HCT116 (cell line): ENCODE measurements at regions not wholly inside any gene's neighbourhood (a gene's known extent, or its start where the extent isn't known, plus 50 kb on each side); places are given as distances from the start of the nearest gene placed in this dataset.

Experiments used
- ATAC-seq: fragments of 200-7000 bp; cut with Tn5 transposase; 2 replicates; pipeline ENCODE4 v1.9.1; 2020; ENCODE audit warnings: mild to moderate bottlenecking, moderate library complexity
- BruUV-seq: library from RNA; stranded (reverse); fragments of 400-500 nt; replicated peaks from 2 replicates; lab custom pipeline; 2021; lab: Mats Ljungman, UMichigan
- CTCF ChIA-PET: fragments of 300-600 bp; sonication (Branson Sonifier 250); formaldehyde crosslinking; loops from one replicate; lab custom pipeline; 2021; ENCODE audit warnings: antibody characterized with exemption; lab: Charles Lee
- POLR2A ChIA-PET: fragments of 300-600, 350-600 bp; sonication (Branson Sonifier 250); formaldehyde crosslinking; loops from one replicate; lab custom pipeline; 2021; ENCODE audit warnings: antibody characterized with exemption; lab: Charles Lee
- RAD21 ChIA-PET, 2 experiments: fragments of 300-600 bp; sonication (Branson Sonifier 250); formaldehyde crosslinking; loops; one replicate each; lab custom pipeline; 2023; ENCODE audit warnings: low total read pairs in 2 of 2; ENCODE audit not compliant: uncharacterized antibody in 2 of 2, unreplicated experiment in 2 of 2, low non-redundant PET in 1 of 2; lab: Charles Lee
- DNase-seq: peaks from one replicate; pipeline ENCODE4 v3.0.0-alpha.2; 2010; ENCODE audit warnings: low read depth, low spot score
- H2AFZ ChIP-seq: fragments of 200-600 bp; shearing (Covaris generic), sonication (generic); 2 replicates; pipeline ENCODE4 v1.6.1; 2017; ENCODE audit warnings: low read depth, mixed run types, mixed read lengths, antibody characterized with exemption, low read length; ENCODE audit not compliant: poor library complexity, severe bottlenecking
- H3K27ac ChIP-seq: 2 replicates; pipeline ENCODE4 v1.5.1; 2012; ENCODE audit warnings: low read depth, low read length
- H3K27me3 ChIP-seq: fragments of 200-600 bp; sonication (generic); 2 replicates; pipeline ENCODE4 v1.6.1; 2016; ENCODE audit warnings: mixed run types, low read length, mixed read lengths; ENCODE audit not compliant: insufficient read depth
- H3K36me3 ChIP-seq, 2 experiments: fragments of 200-500 bp in 1 of 2; fragments of 200-600 bp in 1 of 2; sonication (Bioruptor generic) in 1 of 2; sonication (generic) in 1 of 2; 2 replicates each; pipeline versions ENCODE4 v1.5.1 to v1.6.1; 2014 to 2016; ENCODE audit warnings: low read length in 2 of 2, inconsistent platforms in 1 of 2, mixed read lengths in 1 of 2, mixed run types in 1 of 2; ENCODE audit not compliant: insufficient read depth in 2 of 2, control insufficient read depth in 1 of 2
- H3K4me1 ChIP-seq, 2 experiments: fragments of 200-600 bp in 1 of 2; sonication (generic) in 1 of 2; 2 replicates each; pipeline versions ENCODE4 v1.5.1 to v1.6.1; 2012 to 2017; ENCODE audit warnings: low read length in 2 of 2, inconsistent platforms in 1 of 2, mild to moderate bottlenecking in 1 of 2, mixed read lengths in 1 of 2, mixed run types in 1 of 2, moderate library complexity in 1 of 2; ENCODE audit not compliant: insufficient read depth in 2 of 2, control insufficient read depth in 1 of 2
- H3K4me2 ChIP-seq: fragments of 200-600 bp; sonication (generic); 2 replicates; pipeline ENCODE4 v1.6.1; 2017; ENCODE audit warnings: mixed run types, low read length, mixed read lengths
- H3K4me3 ChIP-seq, 2 experiments: fragments of 200-600 bp in 1 of 2; sonication (generic) in 1 of 2; replicated peaks in 1 of 2; 2 replicates each; pipeline ENCODE4 v1.5.1; 2011 to 2016; ENCODE audit warnings: low read length in 2 of 2, control low read depth in 1 of 2, low read depth in 1 of 2, mild to moderate bottlenecking in 1 of 2, mixed read lengths in 1 of 2, mixed run types in 1 of 2
- H3K79me2 ChIP-seq: fragments of 200-600 bp; sonication (generic); 2 replicates; pipeline ENCODE4 v1.6.1; 2017; ENCODE audit warnings: mild to moderate bottlenecking, mixed run types, low read length, moderate library complexity, mixed read lengths; ENCODE audit not compliant: insufficient read depth
- H3K9ac ChIP-seq: fragments of 200-600 bp; sonication (generic); 2 replicates; pipeline ENCODE4 v1.6.1; 2016; ENCODE audit warnings: low read length, mixed read lengths
- H3K9me2 ChIP-seq: fragments of 200-600 bp; sonication (generic), shearing (Covaris generic); 2 replicates; pipeline ENCODE4 v1.6.1; 2017; ENCODE audit warnings: mixed run types, mild to moderate bottlenecking, moderate library complexity; ENCODE audit not compliant: insufficient read depth
- H3K9me3 ChIP-seq, 2 experiments: fragments of 200-500 bp in 1 of 2; fragments of 200-600 bp in 1 of 2; sonication (Bioruptor generic) in 1 of 2; sonication (generic) in 1 of 2; 2 replicates each; pipeline ENCODE4 v1.6.1; 2014 to 2017; ENCODE audit warnings: low read length in 2 of 2, mixed read lengths in 2 of 2, inconsistent platforms in 1 of 2, low read depth in 1 of 2, mild to moderate bottlenecking in 1 of 2, mixed run types in 1 of 2, moderate library complexity in 1 of 2; ENCODE audit not compliant: control insufficient read depth in 1 of 2, insufficient read depth in 1 of 2
- H4K20me1 ChIP-seq: fragments of 200-600 bp; sonication (generic), shearing (Covaris generic); 2 replicates; pipeline ENCODE4 v1.6.1; 2017; ENCODE audit warnings: mixed run types, mild to moderate bottlenecking, moderate library complexity; ENCODE audit not compliant: insufficient read depth
- CBX3 ChIP-seq: IDR thresholded peaks from 2 replicates; pipeline ENCODE4 v1.6.1; 2012; ENCODE audit warnings: low read depth
- CEBPB ChIP-seq: IDR thresholded peaks from 2 replicates; pipeline ENCODE4 v1.6.1; 2012; ENCODE audit warnings: low read depth
- EGR1 ChIP-seq: IDR thresholded peaks from 2 replicates; pipeline ENCODE4 v1.6.1; 2012; ENCODE audit warnings: low read depth
- FOSL1 ChIP-seq: IDR thresholded peaks from 2 replicates; pipeline ENCODE4 v1.6.1; 2012; ENCODE audit warnings: low read depth
- JUND ChIP-seq: IDR thresholded peaks from 2 replicates; pipeline ENCODE4 v1.6.1; 2012
- MAX ChIP-seq: IDR thresholded peaks from 2 replicates; pipeline ENCODE4 v1.6.1; 2012
- POLR2A ChIP-seq: IDR thresholded peaks from 2 replicates; pipeline ENCODE4 v1.7.0; 2011; ENCODE audit warnings: borderline replicate concordance; ENCODE audit not compliant: insufficient read depth, insufficient read length; ENCODE audit errors: extremely low read depth
- POLR2AphosphoS5 ChIP-seq: IDR thresholded peaks from 2 replicates; pipeline ENCODE4 v1.6.1; 2011; ENCODE audit warnings: mild to moderate bottlenecking, low read depth, low read length, moderate library complexity
- RAD21 ChIP-seq: IDR thresholded peaks from 2 replicates; pipeline ENCODE4 v1.6.1; 2012; ENCODE audit warnings: low read depth, mild to moderate bottlenecking
- REST ChIP-seq: IDR thresholded peaks from 2 replicates; pipeline ENCODE4 v1.6.1; 2012; ENCODE audit warnings: low read depth
- SIN3A ChIP-seq: IDR thresholded peaks from 2 replicates; pipeline ENCODE4 v1.6.1; 2012; ENCODE audit warnings: low read depth
- SRF ChIP-seq: IDR thresholded peaks from 2 replicates; pipeline ENCODE4 v1.6.1; 2012; ENCODE audit warnings: low read depth
- YY1 ChIP-seq: IDR thresholded peaks from 2 replicates; pipeline ENCODE4 v1.6.1; 2011; ENCODE audit warnings: low read length, low read depth, moderate library complexity, mild to moderate bottlenecking; ENCODE audit not compliant: insufficient replicate concordance; ENCODE audit errors: extremely low read depth
- ZBTB33 ChIP-seq: IDR thresholded peaks from 2 replicates; pipeline ENCODE4 v1.6.1; 2011; ENCODE audit warnings: mild to moderate bottlenecking, low read length, moderate library complexity; ENCODE audit not compliant: insufficient replicate concordance; ENCODE audit errors: extremely low read depth
- ZFX ChIP-seq: fragments of 450-650 bp; IDR thresholded peaks from 2 replicates; pipeline ENCODE4 v1.6.1; 2017
- ZNF274 ChIP-seq: fragments of 200-500 bp; sonication (Bioruptor generic); IDR thresholded peaks from 2 replicates; pipeline ENCODE4 v1.6.1; 2014; ENCODE audit warnings: mild to moderate bottlenecking, low read depth, low read length, inconsistent platforms
- intact Hi-C: fragments of 100-400 bp; cut with micrococcal nuclease; formaldehyde crosslinking; loops from 2 replicates; pipeline ENCODE4 v1.10.0; 2022

- Histone ChIP-seq H3K79me2 (no peaks in the 10 kb centered on the region), H3K9me3 (no peaks in the 10 kb centered on the region), H3K27ac (no peak overlapping the region), H3K36me3 (no peaks in the 10 kb centered on the region), H3K9ac (no peak overlapping the region), H3K4me2 (no peak overlapping the region), H3K9me2 (no peaks in the 10 kb centered on the region), H2AFZ (no peak overlapping the region), H3K4me1 (no peaks in the 10 kb centered on the region), H3K4me3 (no peak overlapping the region), H3K27me3 (no peaks in the 10 kb centered on the region), H4K20me1 (no peaks in the 10 kb centered on the region)
- no peak for ATAC-seq
- ChIA-PET CTCF (no interaction called here), POLR2A (no interaction called here), RAD21 (no interaction called here)
- DNase-seq = no peak
- intact Hi-C loops = no loop called here
- BruUV-seq = no TSS peak
- no peak for TF ChIP-seq ZBTB33
- TF ChIP-seq CEBPB = no peak
- TF ChIP-seq CBX3 = no peak
- no peak for TF ChIP-seq POLR2A
- TF ChIP-seq MAX = no peak
- TF ChIP-seq ZFX = no peak
- no peak for TF ChIP-seq EGR1
- TF ChIP-seq RAD21 = no peak
Measured at GRCh38 chr3:87627316-87627715, 350.9 kb upstream of the POU1F1 start.

GRCh38 chr3:87626546-87626945 is 350.2 kb upstream of the POU1F1 start:
- BruUV-seq = no TSS peak
- ChIA-PET CTCF (no interaction called here), POLR2A (no interaction called here), RAD21 (no interaction called here)
- H4K20me1 ChIP-seq = no peaks in the 10 kb centered on the region
- H3K27me3 ChIP-seq = no peaks in the 10 kb centered on the region
- H3K9me3 ChIP-seq = no peaks in the 10 kb centered on the region
- no peaks in the 10 kb centered on the region for H3K4me1 ChIP-seq
- ATAC-seq = no peak
- H3K27ac ChIP-seq = no peak overlapping the region
- intact Hi-C loops = no loop called here
- H3K9me2 ChIP-seq = no peaks in the 10 kb centered on the region
- no peaks in the 10 kb centered on the region for H3K36me3 ChIP-seq
- H2AFZ ChIP-seq = no peak overlapping the region
- DNase-seq = no peak
- no peak overlapping the region for H3K4me2 ChIP-seq
- no peaks in the 10 kb centered on the region for H3K79me2 ChIP-seq
- no peak overlapping the region for H3K9ac ChIP-seq
- H3K4me3 ChIP-seq = no peak overlapping the region
- TF ChIP-seq RAD21 = no peak
- no peak for TF ChIP-seq SRF
- TF ChIP-seq YY1 = no peak
- no peak for TF ChIP-seq POLR2AphosphoS5
- no peak for TF ChIP-seq MAX
- TF ChIP-seq ZFX = no peak
- no peak for TF ChIP-seq EGR1
- no peak for TF ChIP-seq CBX3
- no peak for TF ChIP-seq JUND
- no peak for TF ChIP-seq FOSL1
- no peak for TF ChIP-seq ZNF274
- no peak for TF ChIP-seq REST
- no peak for TF ChIP-seq SIN3A
